H9 (cell line): ENCODE measurements at regions not wholly inside any gene's neighbourhood (a gene's known extent, or its start where the extent isn't known, plus 50 kb on each side); places are given as distances from the start of the nearest gene placed in this dataset.

Experiments
- DNase-seq: peaks from one replicate; pipeline ENCODE4 v3.0.0-alpha.2; 2017
- H2AFZ ChIP-seq: one replicate; pipeline ENCODE4 v1.6.1; 2013; ENCODE audit warnings: mild to moderate bottlenecking, low read length, control low read depth, moderate library complexity
- H2AK5ac ChIP-seq: 2 replicates; pipeline ENCODE4 v1.6.1; 2013; ENCODE audit warnings: low read length, control low read depth, mixed read lengths; ENCODE audit not compliant: insufficient read length
- H2BK120ac ChIP-seq: one replicate; pipeline ENCODE4 v1.6.1; 2013; ENCODE audit warnings: low read depth, mild to moderate bottlenecking, low read length, control low read depth, inconsistent platforms; ENCODE audit not compliant: poor library complexity, severe bottlenecking
- H2BK12ac ChIP-seq: 2 replicates; pipeline ENCODE4 v1.6.1; 2013; ENCODE audit warnings: low read length, control low read depth, mixed read lengths, low read depth; ENCODE audit not compliant: insufficient read length
- H2BK15ac ChIP-seq: 2 replicates; pipeline ENCODE4 v1.6.1; 2013; ENCODE audit warnings: low read depth, low read length, control low read depth
- H2BK20ac ChIP-seq: one replicate; pipeline ENCODE4 v1.6.1; 2013; ENCODE audit warnings: low read depth, mild to moderate bottlenecking, low read length, control low read depth, inconsistent platforms; ENCODE audit not compliant: poor library complexity, severe bottlenecking
- H2BK5ac ChIP-seq: 2 replicates; pipeline ENCODE4 v1.6.1; 2013; ENCODE audit warnings: low read length, control low read depth, mixed read lengths; ENCODE audit not compliant: insufficient read length
- H3K14ac ChIP-seq: 2 replicates; pipeline ENCODE4 v1.6.1; 2013; ENCODE audit warnings: low read length, control low read depth; ENCODE audit not compliant: insufficient read depth
- H3K18ac ChIP-seq: 2 replicates; pipeline ENCODE4 v1.6.1; 2013; ENCODE audit warnings: low read depth, mild to moderate bottlenecking, mixed read lengths, low read length, control low read depth; ENCODE audit not compliant: insufficient read length
- H3K23ac ChIP-seq: 2 replicates; pipeline ENCODE4 v1.6.1; 2013; ENCODE audit warnings: low read length, control low read depth, mixed read lengths, low read depth; ENCODE audit not compliant: insufficient read length
- H3K23me2 ChIP-seq: 2 replicates; pipeline ENCODE4 v1.6.1; 2013; ENCODE audit warnings: low read depth, mild to moderate bottlenecking, mixed read lengths, low read length, control low read depth; ENCODE audit not compliant: insufficient read length, poor library complexity, severe bottlenecking
- H3K27ac ChIP-seq: 2 replicates; pipeline ENCODE4 v1.5.1; 2013; ENCODE audit warnings: low read length, control low read depth, mixed read lengths, low read depth; ENCODE audit not compliant: insufficient read length
- H3K27me3 ChIP-seq: 2 replicates; pipeline ENCODE4 v1.6.1; 2013; ENCODE audit warnings: low read length, control low read depth, inconsistent platforms; ENCODE audit not compliant: insufficient read depth
- H3K4ac ChIP-seq: 2 replicates; pipeline ENCODE4 v1.6.1; 2013; ENCODE audit warnings: low read depth, mild to moderate bottlenecking, control low read depth, inconsistent platforms, low read length, moderate library complexity
- H3K4me1 ChIP-seq: 2 replicates; pipeline ENCODE4 v1.6.1; 2013; ENCODE audit warnings: low read length, control low read depth, inconsistent platforms; ENCODE audit not compliant: insufficient read depth
- H3K4me2 ChIP-seq: 2 replicates; pipeline ENCODE4 v1.6.1; 2013; ENCODE audit warnings: low read length, control low read depth, mixed read lengths; ENCODE audit not compliant: insufficient read length, insufficient read depth
- H3K56ac ChIP-seq: 2 replicates; pipeline ENCODE4 v1.6.1; 2013; ENCODE audit warnings: low read depth, mild to moderate bottlenecking, mixed read lengths, low read length, control low read depth; ENCODE audit not compliant: insufficient read length
- H3K79me1 ChIP-seq: 2 replicates; pipeline ENCODE4 v1.6.1; 2013; ENCODE audit warnings: low read depth, mild to moderate bottlenecking, moderate library complexity, low read length, control low read depth, inconsistent platforms; ENCODE audit not compliant: insufficient read depth, poor library complexity, severe bottlenecking
- H3K79me2 ChIP-seq: 2 replicates; pipeline ENCODE4 v1.6.1; 2013; ENCODE audit warnings: low read length, control low read depth, inconsistent platforms; ENCODE audit not compliant: insufficient read depth
- H3K9ac ChIP-seq: 2 replicates; pipeline ENCODE4 v1.6.1; 2013; ENCODE audit warnings: low read length, control low read depth, mixed read lengths; ENCODE audit not compliant: insufficient read length; ENCODE audit errors: extremely low read depth
- H3K9me3 ChIP-seq: one replicate; pipeline ENCODE4 v1.6.1; 2013; ENCODE audit warnings: low read depth, low read length, inconsistent platforms; ENCODE audit not compliant: control insufficient read depth
- H3T11ph ChIP-seq: one replicate; pipeline ENCODE4 v1.6.1; 2013; ENCODE audit warnings: mild to moderate bottlenecking, low read length, control low read depth, inconsistent platforms
- H4K20me1 ChIP-seq: one replicate; pipeline ENCODE4 v1.6.1; 2013; ENCODE audit not compliant: control insufficient read depth, insufficient read length, insufficient read depth
- H4K5ac ChIP-seq: 2 replicates; pipeline ENCODE4 v1.6.1; 2013; ENCODE audit warnings: low read depth, mild to moderate bottlenecking, mixed read lengths, low read length, control low read depth; ENCODE audit not compliant: insufficient read length
- H4K8ac ChIP-seq: replicated peaks from 2 replicates; pipeline ENCODE4 v1.6.1; 2013; ENCODE audit warnings: low read length, control low read depth, mixed read lengths, low read depth; ENCODE audit not compliant: insufficient read length
- H4K91ac ChIP-seq: 2 replicates; pipeline ENCODE4 v1.6.1; 2013; ENCODE audit warnings: low read depth, mild to moderate bottlenecking, moderate library complexity, mixed read lengths, low read length, control low read depth; ENCODE audit not compliant: insufficient read length
- H3K27ac Mint-ChIP-seq, 3 experiments: 2 replicates in 2 of 3; 3 replicates in 1 of 3; pipeline ENCODE4 v1.8.0; 2020 to 2021; ENCODE audit warnings: mixed read lengths in 3 of 3, mild to moderate bottlenecking in 1 of 3, moderate library complexity in 1 of 3
- H3K27me3 Mint-ChIP-seq: 2 replicates; pipeline ENCODE4 v1.8.0; 2021; ENCODE audit warnings: low read depth, mild to moderate bottlenecking, moderate library complexity, mixed read lengths
- H3K36me3 Mint-ChIP-seq, 3 experiments: 2 replicates in 2 of 3; 3 replicates in 1 of 3; pipeline ENCODE4 v1.8.0; 2020 to 2021; ENCODE audit warnings: low read depth in 3 of 3, mixed read lengths in 3 of 3; ENCODE audit not compliant: insufficient read depth in 1 of 3
- H3K4me1 Mint-ChIP-seq, 2 experiments: 2 replicates each; pipeline ENCODE4 v1.8.0; 2020; ENCODE audit warnings: mixed read lengths in 2 of 2
- H3K4me3 Mint-ChIP-seq, 2 experiments: 2 replicates in 1 of 2; 3 replicates in 1 of 2; pipeline ENCODE4 v1.8.0; 2020 to 2021; ENCODE audit warnings: mild to moderate bottlenecking in 2 of 2, mixed read lengths in 2 of 2, moderate library complexity in 1 of 2
- H3K9me3 Mint-ChIP-seq, 2 experiments: 2 replicates in 1 of 2; 3 replicates in 1 of 2; pipeline ENCODE4 v1.8.0; 2020; ENCODE audit warnings: mild to moderate bottlenecking in 2 of 2, mixed read lengths in 2 of 2, moderate library complexity in 1 of 2
- CTCF ChIP-seq: fragments of 200-600 bp; sonication (generic); conservative IDR thresholded peaks from 3 replicates; pipeline ENCODE4 v1.8.0; 2021; ENCODE audit warnings: antibody characterized with exemption, mild to moderate bottlenecking
- WGBS: extraction: QIAGEN DNeasy Blood & Tissue Kit; methylation state at CpG from one replicate; pipeline ENCODE4 v1.1.7; 2013; ENCODE audit warnings: missing lambda C conversion rate, low lambda C conversion rate, mixed read lengths; ENCODE audit not compliant: insufficient read length; ENCODE audit errors: extremely low coverage; 5-methylcytosine and 5-hydroxymethylcytosine counted together

DNA sequence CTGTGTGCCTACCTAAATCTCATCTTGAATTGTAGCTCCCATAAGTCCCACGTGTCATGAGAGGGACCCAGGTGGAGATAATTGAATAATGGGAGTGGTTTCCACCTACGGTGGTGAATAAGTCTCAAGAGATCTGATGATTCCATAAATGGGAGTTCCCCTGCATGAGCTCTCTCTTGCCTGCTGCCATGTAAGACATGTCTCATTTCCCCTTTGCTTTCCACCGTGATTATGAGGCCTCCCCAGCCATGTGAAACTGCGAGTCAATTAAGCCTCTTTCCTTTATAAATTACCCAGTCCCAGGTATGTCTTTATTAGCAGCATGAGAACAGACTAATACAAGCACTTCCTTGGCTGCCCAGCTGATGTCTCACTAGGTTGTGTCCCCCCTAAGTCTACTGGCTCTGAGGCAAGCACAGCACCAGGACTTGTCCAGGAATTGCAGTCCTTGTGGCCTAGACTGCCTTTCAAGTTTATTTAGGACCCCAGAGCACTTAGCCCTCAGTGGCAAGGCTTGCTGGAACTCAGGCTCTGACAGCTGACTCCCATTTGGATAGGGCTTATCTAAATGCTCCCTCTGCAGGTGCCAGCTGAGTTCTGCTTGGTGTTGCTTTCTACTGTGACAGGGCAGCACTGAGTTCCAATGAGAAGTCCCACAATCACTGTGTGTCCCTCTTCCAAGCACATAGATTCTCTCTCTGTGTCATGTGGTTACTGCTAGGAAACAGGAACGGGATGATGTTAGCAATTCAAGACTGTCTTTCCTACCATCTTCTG is 59.0 kb upstream of the TAS2R16 start:
- no peak overlapping the region for H2BK15ac ChIP-seq
- H2BK120ac ChIP-seq: no peak overlapping the region
- no peak overlapping the region for H2AFZ ChIP-seq
- no peaks in the 10 kb centered on the region for H3K23me2 ChIP-seq
- H3K23ac ChIP-seq: no peak overlapping the region
- H2BK20ac ChIP-seq: no peak overlapping the region
- no peak overlapping the region for H3T11ph ChIP-seq
- H3K4me2 ChIP-seq: no peak overlapping the region
- no CpG with 5 or more reads among the region's 5 CpGs for WGBS
- H4K20me1 ChIP-seq: no peaks in the 10 kb centered on the region
- H4K8ac ChIP-seq: no peak overlapping the region
- H3K9ac ChIP-seq: no peak overlapping the region
- no peaks in the 10 kb centered on the region for H3K4me1 ChIP-seq
- H2BK12ac ChIP-seq: no peak overlapping the region
- no peak overlapping the region for H3K56ac ChIP-seq
- H2BK5ac ChIP-seq: no peak overlapping the region
- H3K27ac Mint-ChIP-seq: no peak overlapping the region
- no peaks in the 10 kb centered on the region for H3K27me3 ChIP-seq
- H3K36me3 Mint-ChIP-seq: peaks cover 2 to 13% (median 5%) of the 10 kb centered on the region in 3 experiments; a peak in 5 of 7 replicates
- H4K5ac ChIP-seq: no peak overlapping the region
- H3K27ac ChIP-seq: no peak overlapping the region
- 0 out of 4 replicates have a peak, but pooled peaks cover 0 to 4% of the 10 kb centered on the region in 2 experiments for H3K4me1 Mint-ChIP-seq
- H2AK5ac ChIP-seq: no peak overlapping the region
- no peaks in the 10 kb centered on the region for H3K79me1 ChIP-seq
- peak; percentile 62 for TF ChIP-seq CTCF
- no peak overlapping the region for H4K91ac ChIP-seq
- no peak overlapping the region for H3K18ac ChIP-seq
- no peak overlapping the region for H3K14ac ChIP-seq
- H3K4me3 Mint-ChIP-seq: no peak overlapping the region
- no peaks in the 10 kb centered on the region for H3K27me3 Mint-ChIP-seq
- no peak overlapping the region for H3K4ac ChIP-seq
- H3K9me3 ChIP-seq: no peaks in the 10 kb centered on the region
- DNase-seq: peak; percentile 71
- no peaks in the 10 kb centered on the region for H3K79me2 ChIP-seq
- H3K9me3 Mint-ChIP-seq: peaks cover 8 to 12% of the 10 kb centered on the region in 2 experiments
